Ecto neural progenitor cell (in vitro differentiated cells): ENCODE measurements at regions not wholly inside any gene's neighbourhood (a gene's known extent, or its start where the extent isn't known, plus 50 kb on each side); places are given as distances from the start of the nearest gene placed in this dataset.
"Not testable (repeated sequence)": the region's sequence is repeated elsewhere in the genome, so short reads cannot be mapped to it uniquely, and the experiment has no call there.

Experiments
- DNase-seq: peaks from one replicate; pipeline ENCODE4 v3.0.0-alpha.2; 2018; ENCODE audit warnings: low spot score

GRCh38 chr4:100023800-100024199 lies 73.7 kb upstream of the H2AZ1 start:
- DNase-seq: no peak

GRCh38 chr4:100022792-100023222 lies 72.7 kb upstream of the H2AZ1 start:
- no peak for DNase-seq

DNA sequence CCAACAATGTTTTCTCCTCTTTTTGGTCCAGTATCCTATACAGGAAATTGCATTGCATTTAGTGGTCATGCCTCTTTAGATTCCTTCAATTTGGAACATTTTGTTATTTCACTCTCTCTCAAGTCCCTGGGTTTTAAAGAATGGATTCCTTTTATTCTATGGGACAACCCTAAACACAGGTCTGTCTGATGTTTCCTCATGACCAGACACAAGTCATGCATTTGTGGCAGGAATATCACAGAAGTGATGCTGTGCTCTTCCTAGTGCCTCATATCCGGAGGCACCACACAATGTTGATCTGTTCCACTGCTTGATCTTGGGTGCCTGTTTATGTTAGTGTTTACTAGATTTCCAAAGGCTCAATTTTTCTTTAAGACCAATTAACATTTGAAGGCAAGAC lies 69.7 kb upstream of the H2AZ1 start:
- no peak for DNase-seq

DNA sequence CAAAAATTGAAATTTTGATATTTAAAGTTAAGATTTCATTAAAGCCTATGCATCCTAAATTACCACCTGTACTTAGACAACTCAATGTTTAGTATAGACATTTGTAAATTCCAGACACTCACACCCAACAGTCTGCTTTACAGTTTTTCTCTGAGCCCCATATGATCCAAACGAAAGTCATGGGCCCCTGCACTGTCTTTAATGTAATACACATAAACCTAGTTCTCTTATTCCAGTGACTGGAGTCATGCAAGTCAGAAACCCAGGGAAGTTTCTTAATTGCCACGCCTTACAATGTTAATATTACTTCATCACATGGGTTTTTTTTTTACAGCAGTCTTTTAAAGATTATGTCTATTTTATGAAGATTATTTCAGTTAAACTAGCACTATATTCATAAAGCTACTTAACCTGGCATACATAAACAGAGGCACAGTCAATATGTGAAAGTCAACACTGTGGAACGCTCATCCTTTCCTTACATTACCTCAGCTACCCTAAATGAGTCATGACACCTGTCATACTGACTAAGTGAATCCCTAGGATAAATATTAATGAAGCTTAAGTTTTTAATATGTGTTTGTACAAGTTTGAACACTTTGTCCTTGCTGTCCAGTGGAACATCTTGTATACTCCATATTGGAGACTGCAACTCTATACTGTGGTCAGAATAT lies 67.7 kb upstream of the H2AZ1 start:
- DNase-seq: no peak

DNA sequence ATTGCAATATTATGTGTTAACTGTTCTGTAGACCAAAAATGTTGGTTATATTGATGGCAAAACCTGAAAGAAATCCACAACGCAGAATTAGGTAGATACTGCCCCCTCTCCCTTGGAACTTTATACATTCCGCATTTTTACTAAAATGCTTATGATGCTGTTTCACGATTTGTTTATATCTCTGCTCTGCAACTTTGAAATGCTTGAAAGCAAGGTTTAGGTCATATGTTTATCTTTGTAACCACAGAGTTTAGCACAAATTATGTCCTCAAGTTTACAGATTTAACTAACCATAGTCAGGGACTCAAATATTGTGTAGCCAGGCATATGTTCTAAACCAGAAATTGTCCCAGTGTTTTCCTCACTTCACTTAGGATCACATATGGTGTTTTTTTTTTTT lies 66.1 kb upstream of the H2AZ1 start:
- no peak for DNase-seq

DNA sequence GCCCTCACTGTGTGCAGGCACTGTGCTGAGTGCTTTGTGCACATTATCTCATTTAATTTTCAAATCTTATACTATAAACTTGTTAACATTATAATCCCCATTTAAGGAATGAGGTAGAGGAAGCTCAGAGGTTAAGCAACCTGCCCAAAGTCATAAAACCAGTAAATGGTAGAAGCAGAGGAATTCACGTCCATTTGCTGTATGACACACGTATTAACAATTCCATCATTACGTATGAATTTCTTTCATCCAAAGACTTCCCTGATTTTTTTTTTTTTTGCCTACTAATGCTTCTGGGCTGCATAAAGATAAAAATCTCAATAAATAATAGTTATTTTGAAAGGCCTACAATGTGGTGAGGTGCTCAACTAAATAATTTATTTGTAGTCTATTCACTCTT lies 64.5 kb upstream of the H2AZ1 start:
- DNase-seq: no peak

DNA sequence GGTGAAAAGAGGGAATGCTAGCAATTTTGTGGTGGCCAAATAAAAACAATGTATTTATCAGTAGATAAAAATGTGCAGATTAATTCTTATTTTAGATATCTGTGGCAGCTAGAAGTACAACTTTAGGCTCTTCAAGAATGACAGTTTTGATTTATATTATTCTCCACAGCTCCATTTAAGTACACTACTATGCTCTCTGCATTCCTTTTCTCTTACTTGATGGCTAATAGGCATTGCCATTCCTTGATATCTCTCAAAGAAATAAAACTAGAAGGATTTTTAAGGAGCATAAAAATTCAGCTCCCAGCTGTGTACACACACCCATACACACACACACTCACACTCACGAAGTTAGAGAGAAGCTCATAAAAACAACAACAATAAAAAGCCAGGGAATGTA lies 59.4 kb upstream of the H2AZ1 start:
- no peak for DNase-seq

- no peak for DNase-seq
Measured at GRCh38 chr4:100008048-100008447, 58.0 kb upstream of the H2AZ1 start.

- DNase-seq: not testable (repeated sequence)
Measured at GRCh38 chr4:100006161-100006560, 56.1 kb upstream of the H2AZ1 start.
